Stomach (tissue), 4 donors: ENCODE measurements at regions not wholly inside any gene's neighbourhood (a gene's known extent, or its start where the extent isn't known, plus 50 kb on each side); places are given as distances from the start of the nearest gene placed in this dataset.

Experiments
- POLR2AphosphoS5 ChIP-seq, 3 donors: sonication (generic); formaldehyde crosslinking; IDR thresholded peaks; one replicate each; pipeline ENCODE4 v1.6.1; 2016; ENCODE audit warnings: antibody characterized with exemption in 3 of 3
- TF ChIP-seq, protein P1 (sequence below), 7 experiments: fragments of 450-650 bp in 4 of 7; fragments of 200-600 bp in 3 of 7; sonication (generic) in 3 of 7; IDR thresholded peaks; one replicate each; pipeline ENCODE4 v1.5.1; 2016 to 2019; ENCODE audit warnings: antibody characterized with exemption in 7 of 7, control low read depth in 2 of 7, mild to moderate bottlenecking in 1 of 7

DNA sequence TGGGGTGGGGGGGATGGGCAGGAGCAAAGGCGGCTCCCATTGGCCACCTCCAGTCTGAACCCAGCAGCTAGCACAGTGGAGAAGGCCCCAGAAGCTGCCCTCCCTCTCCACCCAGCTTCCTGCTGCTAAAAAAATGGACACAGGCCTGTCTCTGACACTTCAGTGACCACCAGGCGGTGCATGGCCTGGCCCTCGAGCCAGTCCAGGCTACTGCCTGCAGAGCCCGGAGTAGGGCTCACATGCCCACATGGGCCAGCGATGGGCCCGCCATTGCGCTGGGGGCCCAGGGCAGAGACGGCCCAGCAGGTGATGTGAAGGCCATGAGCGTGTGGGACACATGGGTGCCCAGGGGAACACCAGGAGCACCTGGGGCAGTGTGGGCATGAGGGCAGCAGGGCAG, 52.1 kb upstream of the NOTCH1 start:
- TF ChIP-seq, protein P1, sequence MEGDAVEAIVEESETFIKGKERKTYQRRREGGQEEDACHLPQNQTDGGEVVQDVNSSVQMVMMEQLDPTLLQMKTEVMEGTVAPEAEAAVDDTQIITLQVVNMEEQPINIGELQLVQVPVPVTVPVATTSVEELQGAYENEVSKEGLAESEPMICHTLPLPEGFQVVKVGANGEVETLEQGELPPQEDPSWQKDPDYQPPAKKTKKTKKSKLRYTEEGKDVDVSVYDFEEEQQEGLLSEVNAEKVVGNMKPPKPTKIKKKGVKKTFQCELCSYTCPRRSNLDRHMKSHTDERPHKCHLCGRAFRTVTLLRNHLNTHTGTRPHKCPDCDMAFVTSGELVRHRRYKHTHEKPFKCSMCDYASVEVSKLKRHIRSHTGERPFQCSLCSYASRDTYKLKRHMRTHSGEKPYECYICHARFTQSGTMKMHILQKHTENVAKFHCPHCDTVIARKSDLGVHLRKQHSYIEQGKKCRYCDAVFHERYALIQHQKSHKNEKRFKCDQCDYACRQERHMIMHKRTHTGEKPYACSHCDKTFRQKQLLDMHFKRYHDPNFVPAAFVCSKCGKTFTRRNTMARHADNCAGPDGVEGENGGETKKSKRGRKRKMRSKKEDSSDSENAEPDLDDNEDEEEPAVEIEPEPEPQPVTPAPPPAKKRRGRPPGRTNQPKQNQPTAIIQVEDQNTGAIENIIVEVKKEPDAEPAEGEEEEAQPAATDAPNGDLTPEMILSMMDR (IDR thresholded peaks at IDR 0.05), result no peak
- TF ChIP-seq POLR2AphosphoS5 (IDR thresholded peaks at IDR 0.05), result no peak
